ENCODE measurements at regions not wholly inside any gene's neighbourhood (a gene's known extent, or its start where the extent isn't known, plus 50 kb on each side); places are given as distances from the start of the nearest gene placed in this dataset.

GRCh38 chrX:100207331-100208024 lies 202.6 kb downstream of the PCDH19 start:
- no peak for TF ChIP-seq EZH2phosphoT487 (IDR thresholded peaks at IDR 0.05; ENCODE audit: borderline replicate concordance, low read length)
- TF ChIP-seq, protein P1, sequence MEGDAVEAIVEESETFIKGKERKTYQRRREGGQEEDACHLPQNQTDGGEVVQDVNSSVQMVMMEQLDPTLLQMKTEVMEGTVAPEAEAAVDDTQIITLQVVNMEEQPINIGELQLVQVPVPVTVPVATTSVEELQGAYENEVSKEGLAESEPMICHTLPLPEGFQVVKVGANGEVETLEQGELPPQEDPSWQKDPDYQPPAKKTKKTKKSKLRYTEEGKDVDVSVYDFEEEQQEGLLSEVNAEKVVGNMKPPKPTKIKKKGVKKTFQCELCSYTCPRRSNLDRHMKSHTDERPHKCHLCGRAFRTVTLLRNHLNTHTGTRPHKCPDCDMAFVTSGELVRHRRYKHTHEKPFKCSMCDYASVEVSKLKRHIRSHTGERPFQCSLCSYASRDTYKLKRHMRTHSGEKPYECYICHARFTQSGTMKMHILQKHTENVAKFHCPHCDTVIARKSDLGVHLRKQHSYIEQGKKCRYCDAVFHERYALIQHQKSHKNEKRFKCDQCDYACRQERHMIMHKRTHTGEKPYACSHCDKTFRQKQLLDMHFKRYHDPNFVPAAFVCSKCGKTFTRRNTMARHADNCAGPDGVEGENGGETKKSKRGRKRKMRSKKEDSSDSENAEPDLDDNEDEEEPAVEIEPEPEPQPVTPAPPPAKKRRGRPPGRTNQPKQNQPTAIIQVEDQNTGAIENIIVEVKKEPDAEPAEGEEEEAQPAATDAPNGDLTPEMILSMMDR (conservative IDR thresholded peaks at IDR 0.05; ENCODE audit: low read depth, low read length) = no peak
